ENCODE measurements at regions not wholly inside any gene's neighbourhood (a gene's known extent, or its start where the extent isn't known, plus 50 kb on each side); places are given as distances from the start of the nearest gene placed in this dataset.

- no peaks in the 10 kb centered on the region for H3K27me3 ChIP-seq (ENCODE audit: low read depth)
- no peak for ATAC-seq
Observed at GRCh38 chr2:81550277-81550676, 1245.7 kb upstream of the LRRTM1 start.

DNA sequence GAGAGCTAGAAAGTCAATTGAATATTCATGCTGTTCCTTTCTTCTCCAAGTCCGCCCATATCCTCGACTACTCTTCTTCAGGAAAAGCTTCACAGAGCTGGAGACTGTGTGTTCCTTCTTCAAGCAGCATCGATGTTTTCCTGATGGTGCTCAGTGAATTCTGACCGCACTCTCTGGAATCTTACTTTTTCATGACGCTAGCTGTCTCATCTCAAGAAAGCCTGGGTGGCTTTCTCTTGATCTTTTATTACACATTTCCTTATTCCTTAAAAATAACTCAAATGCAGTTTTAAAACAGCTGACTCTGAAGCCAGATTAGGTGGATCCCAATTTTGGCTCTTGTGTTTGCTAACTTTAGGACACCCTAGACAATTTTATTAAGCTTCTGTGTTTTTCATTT is 1245.1 kb upstream of the LRRTM1 start:
- intact Hi-C loops (cut with DNase I), result no loop called here
- no peak overlapping the region for H3K27ac ChIP-seq
- no peaks in the 10 kb centered on the region for H3K9me3 ChIP-seq
- ATAC-seq (no peak), DNase-seq (no peak)
- H3K27me3 ChIP-seq (ENCODE audit: low read depth), result no peaks in the 10 kb centered on the region
- no peaks in the 10 kb centered on the region for H3K36me3 ChIP-seq
- H3K4me3 ChIP-seq, result no peak overlapping the region
- no peak for TF ChIP-seq CTCF (IDR thresholded peaks at IDR 0.05)
- H3K4me1 ChIP-seq, result no peaks in the 10 kb centered on the region

More at GRCh38 chr2:81550277-81550676, 1245.7 kb upstream of the LRRTM1 start:
- DNase-seq, result no peak
- no peak for TF ChIP-seq CTCF (IDR thresholded peaks at IDR 0.05)
- Histone ChIP-seq H3K9me3 (no peaks in the 10 kb centered on the region), H3K36me3 (no peaks in the 10 kb centered on the region), H3K27ac (no peak overlapping the region), H3K4me3 (no peak overlapping the region), H3K4me1 (no peaks in the 10 kb centered on the region)
- intact Hi-C loops (cut with DNase I), result no loop called here

GRCh38 chr2:81545626-81546025 is 1241.1 kb upstream of the LRRTM1 start:
- Histone ChIP-seq H3K4me3 (no peak overlapping the region), H3K4me1 (no peaks in the 10 kb centered on the region), H3K27me3 (ENCODE audit: low read depth) (no peaks in the 10 kb centered on the region), H3K9me3 (no peaks in the 10 kb centered on the region), H3K27ac (no peak overlapping the region), H3K36me3 (no peaks in the 10 kb centered on the region)
- intact Hi-C loops (cut with DNase I), result no loop called here
- TF ChIP-seq CTCF (IDR thresholded peaks at IDR 0.05), result no peak
- DNase-seq (no peak), ATAC-seq (no peak)

DNA sequence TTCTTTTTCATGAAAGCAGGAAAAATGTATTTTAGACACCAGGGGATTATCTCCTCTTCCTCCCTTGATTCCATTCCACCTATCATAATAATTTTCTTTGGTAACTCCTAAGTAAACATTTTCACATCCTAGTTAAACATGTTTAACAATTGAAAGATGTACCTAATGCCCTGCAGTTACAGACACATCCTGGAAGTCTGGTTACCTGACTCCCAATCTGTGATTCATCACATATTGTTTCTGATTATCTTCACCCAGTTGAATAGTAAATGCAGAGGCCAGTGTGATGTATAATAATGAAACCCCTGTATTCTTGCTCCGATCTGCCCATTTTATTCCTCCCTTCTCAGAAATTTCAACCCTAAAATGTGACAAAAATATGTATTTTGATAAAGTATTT is 1237.6 kb upstream of the LRRTM1 start:
- no peaks in the 10 kb centered on the region for H3K27me3 ChIP-seq (ENCODE audit: low read depth)
- intact Hi-C loops (cut with DNase I), result no loop called here
- H3K36me3 ChIP-seq, result no peaks in the 10 kb centered on the region
- H3K4me1 ChIP-seq, result no peaks in the 10 kb centered on the region
- no peak overlapping the region for H3K4me3 ChIP-seq
- DNase-seq (no peak), ATAC-seq (no peak)
- no peaks in the 10 kb centered on the region for H3K9me3 ChIP-seq
- H3K27ac ChIP-seq, result no peak overlapping the region
- no peak for TF ChIP-seq CTCF (IDR thresholded peaks at IDR 0.05)

GRCh38 chr2:81529944-81530343 is 1225.4 kb upstream of the LRRTM1 start:
- intact Hi-C loops (cut with DNase I), result no loop called here
- Histone ChIP-seq H3K36me3 (no peaks in the 10 kb centered on the region), H3K9me3 (no peaks in the 10 kb centered on the region), H3K27ac (no peak overlapping the region), H3K4me3 (no peak overlapping the region), H3K4me1 (no peaks in the 10 kb centered on the region), H3K27me3 (ENCODE audit: low read depth) (no peaks in the 10 kb centered on the region)
- DNase-seq, result no peak
- ATAC-seq, result no peak
- TF ChIP-seq CTCF (IDR thresholded peaks at IDR 0.05), result no peak
